ENCODE measurements at regions not wholly inside any gene's neighbourhood (a gene's known extent, or its start where the extent isn't known, plus 50 kb on each side); places are given as distances from the start of the nearest gene placed in this dataset.

DNA sequence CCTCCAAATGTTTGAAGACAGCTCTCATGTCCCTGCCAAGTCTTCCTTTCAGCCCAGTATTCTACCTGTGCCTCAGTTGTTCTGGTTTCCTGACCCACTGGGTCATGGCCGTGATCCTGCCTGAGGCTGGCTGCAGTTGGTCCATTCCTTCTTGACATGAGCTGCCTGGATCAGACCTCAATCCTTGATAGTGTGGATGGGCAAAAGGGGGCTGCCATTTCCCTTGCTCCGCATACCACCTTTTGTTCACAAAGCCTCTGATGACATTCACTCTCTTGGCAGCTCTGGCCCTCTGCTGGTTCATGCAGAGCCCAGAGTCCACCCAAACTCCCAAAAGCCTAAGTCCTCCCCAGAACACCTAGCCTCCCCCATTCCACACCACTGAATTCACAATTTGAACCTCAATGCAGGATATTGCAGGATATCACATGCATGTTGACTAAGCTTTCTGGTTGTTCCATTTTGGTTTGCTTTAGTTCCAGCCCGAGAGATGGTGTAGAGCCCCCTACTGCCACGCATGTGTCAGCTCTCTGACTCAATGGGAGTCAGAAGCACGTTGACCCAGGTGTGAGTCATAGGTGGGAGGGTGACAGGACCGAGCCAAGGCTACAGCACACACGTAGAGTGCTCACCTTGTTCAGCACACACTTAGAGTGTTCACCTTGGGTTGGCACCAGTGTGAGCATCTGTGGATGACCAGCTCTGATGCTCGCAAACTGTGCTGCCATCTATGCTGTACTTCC is 137.2 kb downstream of the MTX3 start:
- TF ChIP-seq JUND (IDR thresholded peaks at IDR 0.05) (no peak), SP1 (IDR thresholded peaks at IDR 0.05) (no peak), NR2F2 (IDR thresholded peaks at IDR 0.05) (no peak), EGR1 (IDR thresholded peaks at IDR 0.05; ENCODE audit: low read depth in 2 of 2) (no peak), RAD21 (IDR thresholded peaks at IDR 0.05) (no peak), GABPA (IDR thresholded peaks at IDR 0.05 in 1 of 2, conservative IDR thresholded peaks at IDR 0.05 in 1 of 2) (no peak), FOXA1 (IDR thresholded peaks at IDR 0.05) (no peak)
- TF ChIP-seq, protein P1, sequence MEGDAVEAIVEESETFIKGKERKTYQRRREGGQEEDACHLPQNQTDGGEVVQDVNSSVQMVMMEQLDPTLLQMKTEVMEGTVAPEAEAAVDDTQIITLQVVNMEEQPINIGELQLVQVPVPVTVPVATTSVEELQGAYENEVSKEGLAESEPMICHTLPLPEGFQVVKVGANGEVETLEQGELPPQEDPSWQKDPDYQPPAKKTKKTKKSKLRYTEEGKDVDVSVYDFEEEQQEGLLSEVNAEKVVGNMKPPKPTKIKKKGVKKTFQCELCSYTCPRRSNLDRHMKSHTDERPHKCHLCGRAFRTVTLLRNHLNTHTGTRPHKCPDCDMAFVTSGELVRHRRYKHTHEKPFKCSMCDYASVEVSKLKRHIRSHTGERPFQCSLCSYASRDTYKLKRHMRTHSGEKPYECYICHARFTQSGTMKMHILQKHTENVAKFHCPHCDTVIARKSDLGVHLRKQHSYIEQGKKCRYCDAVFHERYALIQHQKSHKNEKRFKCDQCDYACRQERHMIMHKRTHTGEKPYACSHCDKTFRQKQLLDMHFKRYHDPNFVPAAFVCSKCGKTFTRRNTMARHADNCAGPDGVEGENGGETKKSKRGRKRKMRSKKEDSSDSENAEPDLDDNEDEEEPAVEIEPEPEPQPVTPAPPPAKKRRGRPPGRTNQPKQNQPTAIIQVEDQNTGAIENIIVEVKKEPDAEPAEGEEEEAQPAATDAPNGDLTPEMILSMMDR (IDR thresholded peaks at IDR 0.05; ENCODE audit: low read depth, low read length, missing input control): no peak
- TF ChIP-seq, protein P2, sequence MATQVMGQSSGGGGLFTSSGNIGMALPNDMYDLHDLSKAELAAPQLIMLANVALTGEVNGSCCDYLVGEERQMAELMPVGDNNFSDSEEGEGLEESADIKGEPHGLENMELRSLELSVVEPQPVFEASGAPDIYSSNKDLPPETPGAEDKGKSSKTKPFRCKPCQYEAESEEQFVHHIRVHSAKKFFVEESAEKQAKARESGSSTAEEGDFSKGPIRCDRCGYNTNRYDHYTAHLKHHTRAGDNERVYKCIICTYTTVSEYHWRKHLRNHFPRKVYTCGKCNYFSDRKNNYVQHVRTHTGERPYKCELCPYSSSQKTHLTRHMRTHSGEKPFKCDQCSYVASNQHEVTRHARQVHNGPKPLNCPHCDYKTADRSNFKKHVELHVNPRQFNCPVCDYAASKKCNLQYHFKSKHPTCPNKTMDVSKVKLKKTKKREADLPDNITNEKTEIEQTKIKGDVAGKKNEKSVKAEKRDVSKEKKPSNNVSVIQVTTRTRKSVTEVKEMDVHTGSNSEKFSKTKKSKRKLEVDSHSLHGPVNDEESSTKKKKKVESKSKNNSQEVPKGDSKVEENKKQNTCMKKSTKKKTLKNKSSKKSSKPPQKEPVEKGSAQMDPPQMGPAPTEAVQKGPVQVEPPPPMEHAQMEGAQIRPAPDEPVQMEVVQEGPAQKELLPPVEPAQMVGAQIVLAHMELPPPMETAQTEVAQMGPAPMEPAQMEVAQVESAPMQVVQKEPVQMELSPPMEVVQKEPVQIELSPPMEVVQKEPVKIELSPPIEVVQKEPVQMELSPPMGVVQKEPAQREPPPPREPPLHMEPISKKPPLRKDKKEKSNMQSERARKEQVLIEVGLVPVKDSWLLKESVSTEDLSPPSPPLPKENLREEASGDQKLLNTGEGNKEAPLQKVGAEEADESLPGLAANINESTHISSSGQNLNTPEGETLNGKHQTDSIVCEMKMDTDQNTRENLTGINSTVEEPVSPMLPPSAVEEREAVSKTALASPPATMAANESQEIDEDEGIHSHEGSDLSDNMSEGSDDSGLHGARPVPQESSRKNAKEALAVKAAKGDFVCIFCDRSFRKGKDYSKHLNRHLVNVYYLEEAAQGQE (IDR thresholded peaks at IDR 0.05): no peak
- TF ChIP-seq, protein P3, sequence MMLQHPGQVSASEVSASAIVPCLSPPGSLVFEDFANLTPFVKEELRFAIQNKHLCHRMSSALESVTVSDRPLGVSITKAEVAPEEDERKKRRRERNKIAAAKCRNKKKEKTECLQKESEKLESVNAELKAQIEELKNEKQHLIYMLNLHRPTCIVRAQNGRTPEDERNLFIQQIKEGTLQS (IDR thresholded peaks at IDR 0.05): no peak

Data from liver (tissue), 3 donors.